ENCODE measurements at regions not wholly inside any gene's neighbourhood (a gene's known extent, or its start where the extent isn't known, plus 50 kb on each side); places are given as distances from the start of the nearest gene placed in this dataset.

GRCh38 chr1:56442290-56442877 lies 137.0 kb downstream of the PLPP3 start:
- no peak for DNase-seq

- DNase-seq = no peak
Observed at GRCh38 chr1:56441601-56442000, 137.8 kb downstream of the PLPP3 start.

GRCh38 chr1:56439610-56440264 lies 139.6 kb downstream of the PLPP3 start:
- DNase-seq = no peak

GRCh38 chr1:56438901-56439551 lies 140.3 kb downstream of the PLPP3 start:
- DNase-seq = no peak

GRCh38 chr1:56437959-56438358 lies 141.4 kb downstream of the PLPP3 start:
- no peak for DNase-seq

- no peak for DNase-seq
Observed at GRCh38 chr1:56436912-56437417, 142.4 kb downstream of the PLPP3 start.

- no peak for DNase-seq
Observed at GRCh38 chr1:56436296-56436695, 143.1 kb downstream of the PLPP3 start.

GRCh38 chr1:56435434-56436262 lies 143.7 kb downstream of the PLPP3 start:
- no peak for DNase-seq

GRCh38 chr1:56434740-56435139 lies 144.6 kb downstream of the PLPP3 start:
- no peak for DNase-seq

GRCh38 chr1:56434025-56434424 lies 145.3 kb downstream of the PLPP3 start:
- no peak for DNase-seq

- no peak for DNase-seq
Observed at GRCh38 chr1:56433056-56433577, 146.2 kb downstream of the PLPP3 start.

- no peak for DNase-seq
Observed at GRCh38 chr1:56432166-56432971, 147.0 kb downstream of the PLPP3 start.

GRCh38 chr1:56430141-56430839 lies 149.1 kb downstream of the PLPP3 start:
- no peak for DNase-seq

- no peak for DNase-seq
Observed at GRCh38 chr1:56429288-56429687, 150.1 kb downstream of the PLPP3 start.

- no peak for DNase-seq
Observed at GRCh38 chr1:56426587-56427381, 152.6 kb downstream of the PLPP3 start.

- DNase-seq = no peak
Observed at GRCh38 chr1:56425494-56426037, 153.8 kb downstream of the PLPP3 start.

- no peak for DNase-seq
Observed at GRCh38 chr1:56424744-56425493, 154.4 kb downstream of the PLPP3 start.

- DNase-seq = no peak
Observed at GRCh38 chr1:56423716-56424115, 155.6 kb downstream of the PLPP3 start.

- DNase-seq = no peak
Observed at GRCh38 chr1:56418151-56418631, 161.2 kb downstream of the PLPP3 start.

Data from CD4-positive, alpha-beta T cell treated with Interleukin-12 subunit alpha and Interleukin-12 subunit beta, for 1 hour (primary cell).